NCI-H226 (cell line): ENCODE measurements at regions not wholly inside any gene's neighbourhood (a gene's known extent, or its start where the extent isn't known, plus 50 kb on each side); places are given as distances from the start of the nearest gene placed in this dataset.

ENCODE experiments used
- DNase-seq: peaks from one replicate; pipeline ENCODE4 v3.0.0-alpha.2; 2015

- DNase-seq, result no peak
Measured at GRCh38 chr17:71316176-71316897, 804.5 kb upstream of the SOX9 start.

DNA sequence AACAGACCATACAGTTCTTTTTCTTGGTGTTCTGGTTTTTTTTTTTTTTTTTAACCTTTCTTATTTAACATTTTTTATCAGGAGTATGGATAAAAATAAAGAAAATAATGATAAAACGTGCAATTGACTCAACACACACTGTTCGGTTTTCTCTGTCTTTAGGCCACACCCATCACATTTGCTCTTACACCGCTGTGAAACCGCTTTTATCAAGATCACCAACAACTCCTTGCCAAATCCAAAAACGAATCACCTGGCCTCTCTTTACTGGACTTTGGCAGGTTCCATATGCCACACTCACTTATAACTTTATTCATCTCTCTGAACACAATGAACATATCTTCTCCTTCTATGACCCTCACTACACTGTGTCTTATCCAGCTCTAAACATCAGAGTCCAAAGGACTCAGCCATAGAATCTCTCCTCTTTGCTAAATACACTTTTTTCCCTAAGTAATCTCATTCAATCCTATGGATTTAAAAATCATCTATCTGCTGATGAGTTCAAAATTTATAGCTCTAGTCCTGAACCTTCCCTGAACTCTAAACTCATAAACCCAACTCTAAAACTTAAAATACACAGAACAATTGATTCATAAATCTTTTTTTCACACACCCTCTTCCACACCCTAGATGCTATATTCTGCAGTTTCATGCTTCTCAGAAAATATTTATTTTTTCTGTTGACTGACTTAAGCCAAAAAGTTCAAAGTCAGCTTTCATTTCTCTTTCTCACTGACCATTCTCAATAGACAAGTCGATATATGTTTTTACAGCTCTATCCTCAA, 800.6 kb upstream of the SOX9 start:
- DNase-seq, result no peak

DNA sequence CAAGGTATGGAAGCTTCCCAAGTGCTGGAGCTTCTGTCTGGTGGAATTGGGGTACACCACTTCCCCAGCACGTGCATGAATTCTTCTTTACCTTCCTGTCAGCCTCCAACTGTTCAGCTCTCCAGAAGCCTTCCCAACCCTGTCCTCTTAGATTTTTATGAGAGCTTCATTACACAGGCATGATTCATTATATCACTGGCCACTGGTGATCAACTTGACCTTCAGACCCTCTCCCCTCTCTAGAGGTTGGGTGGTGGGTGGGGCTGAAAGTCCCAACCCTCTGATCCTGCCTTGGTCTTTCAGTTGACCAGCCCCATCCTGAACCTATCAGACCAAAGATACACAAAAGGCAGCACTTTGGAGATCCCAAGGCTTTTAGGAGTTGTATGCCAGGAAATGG, 795.7 kb upstream of the SOX9 start:
- no peak for DNase-seq

GRCh38 chr17:71325886-71326285, 794.9 kb upstream of the SOX9 start:
- no peak for DNase-seq

- DNase-seq, result no peak
Measured at GRCh38 chr17:71327376-71328059, 793.3 kb upstream of the SOX9 start.

- no peak for DNase-seq
Measured at GRCh38 chr17:71329310-71330098, 791.3 kb upstream of the SOX9 start.

GRCh38 chr17:71330099-71330375, 790.8 kb upstream of the SOX9 start:
- DNase-seq, result no peak

DNA sequence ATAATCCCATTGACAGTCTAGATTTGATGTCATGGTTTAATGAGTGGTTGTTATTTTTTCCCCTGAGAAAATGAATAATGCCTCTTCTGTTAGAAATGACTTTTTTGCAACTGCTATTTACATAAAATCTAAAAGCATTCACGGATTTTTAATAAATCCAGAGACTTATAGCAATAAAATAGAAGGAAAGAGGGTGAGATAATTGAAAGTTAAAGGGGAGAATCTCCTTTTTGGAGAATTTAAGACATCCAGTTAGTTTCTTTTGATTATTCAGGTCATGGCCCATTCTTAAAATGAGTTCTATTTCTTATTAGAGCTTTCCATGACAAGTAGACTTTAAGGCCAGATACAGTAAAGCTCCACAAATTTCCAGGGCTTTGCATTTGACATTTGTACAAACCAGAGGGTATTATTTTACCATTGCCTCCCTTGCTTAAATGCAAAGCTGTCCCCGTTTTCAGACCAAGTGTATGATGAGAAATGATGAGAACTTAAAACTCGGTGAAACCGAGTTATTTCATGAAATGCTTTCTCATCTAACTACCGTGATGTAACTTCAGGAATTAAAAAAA, 789.0 kb upstream of the SOX9 start:
- DNase-seq, result no peak

- no peak for DNase-seq
Measured at GRCh38 chr17:71334048-71334751, 786.6 kb upstream of the SOX9 start.

- no peak for DNase-seq
Measured at GRCh38 chr17:71335212-71335611, 785.6 kb upstream of the SOX9 start.

DNA sequence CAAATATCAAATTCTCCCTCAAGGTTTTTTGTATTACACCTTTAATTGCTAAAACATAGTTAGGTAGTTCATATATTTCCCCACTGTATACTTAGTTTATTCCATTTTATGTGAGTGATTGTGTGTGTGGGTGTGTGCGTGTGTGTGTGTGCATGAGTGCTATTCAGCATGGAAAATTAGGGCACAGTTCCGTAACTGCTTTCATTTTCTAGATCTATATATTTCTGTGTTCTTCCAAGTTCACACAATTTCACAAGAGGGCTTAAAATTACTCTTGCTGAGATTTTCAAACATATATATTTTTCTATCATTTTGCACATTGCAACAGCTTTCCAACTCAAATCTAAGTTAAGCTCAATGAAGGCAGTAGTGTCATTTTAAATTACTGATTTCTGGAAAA, 782.9 kb upstream of the SOX9 start:
- DNase-seq, result no peak

GRCh38 chr17:71338396-71338795, 782.4 kb upstream of the SOX9 start:
- no peak for DNase-seq

DNA sequence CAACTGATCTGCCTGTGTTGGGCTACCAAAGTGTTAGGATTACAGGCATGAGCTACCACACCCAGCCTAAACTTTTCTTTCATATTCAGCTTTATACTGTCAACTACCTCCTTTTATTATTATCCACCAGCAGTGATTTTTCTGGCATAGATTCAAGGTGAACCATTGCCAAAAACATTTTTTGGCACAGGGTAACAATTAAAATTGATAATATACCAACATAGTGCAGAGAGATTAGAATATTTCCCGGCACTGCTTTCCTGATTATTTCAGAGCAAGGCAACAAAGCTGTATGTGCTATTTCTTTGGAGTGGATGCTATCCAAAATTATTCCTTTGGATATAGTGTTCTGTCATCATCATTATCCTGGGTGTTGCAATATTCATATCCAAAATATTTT, 781.6 kb upstream of the SOX9 start:
- DNase-seq, result no peak

- DNase-seq, result no peak
Measured at GRCh38 chr17:71342737-71343136, 778.1 kb upstream of the SOX9 start.

- DNase-seq, result peak; percentile 6
Measured at GRCh38 chr17:71349908-71350600, 770.8 kb upstream of the SOX9 start.

GRCh38 chr17:71360301-71360700, 760.5 kb upstream of the SOX9 start:
- DNase-seq, result no peak

DNA sequence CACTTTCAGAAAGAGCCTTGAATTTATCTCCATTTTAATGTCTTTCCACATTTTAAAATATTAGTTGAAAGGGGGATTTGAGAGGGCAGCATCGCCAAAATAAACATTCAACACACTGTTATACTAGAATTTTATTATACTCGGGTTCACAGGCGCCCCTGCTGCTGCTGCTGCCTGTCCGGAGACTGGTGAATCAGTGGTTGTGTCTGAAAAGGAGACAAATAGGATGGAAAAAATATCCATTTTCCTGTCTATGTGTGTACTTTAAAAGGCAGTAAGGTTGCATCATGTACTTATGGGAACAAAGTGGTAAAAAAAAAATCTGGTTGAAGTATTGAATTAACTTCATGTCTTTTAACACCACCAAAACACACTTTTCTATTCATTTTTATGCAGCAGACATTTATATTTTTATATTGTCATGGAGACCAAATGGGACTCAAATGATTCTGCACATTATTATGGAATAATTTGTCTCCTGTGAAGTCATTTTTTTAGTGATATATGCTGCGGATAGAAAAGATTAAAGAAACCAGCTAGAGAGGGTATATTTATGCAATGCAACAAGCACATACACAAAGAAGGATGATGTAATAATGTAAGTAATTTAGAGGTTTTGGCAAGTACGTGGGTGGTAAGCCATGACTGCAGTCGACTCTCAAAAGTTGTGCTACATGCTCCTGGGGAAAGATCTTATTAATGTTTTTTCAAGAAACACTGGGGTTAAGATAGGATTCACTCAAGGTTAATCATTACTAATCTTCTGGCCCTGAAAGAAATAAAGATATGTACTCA, 759.0 kb upstream of the SOX9 start:
- DNase-seq, result no peak

- no peak for DNase-seq
Measured at GRCh38 chr17:71363661-71364060, 757.2 kb upstream of the SOX9 start.

GRCh38 chr17:71371809-71372208, 749.0 kb upstream of the SOX9 start:
- no peak for DNase-seq

DNA sequence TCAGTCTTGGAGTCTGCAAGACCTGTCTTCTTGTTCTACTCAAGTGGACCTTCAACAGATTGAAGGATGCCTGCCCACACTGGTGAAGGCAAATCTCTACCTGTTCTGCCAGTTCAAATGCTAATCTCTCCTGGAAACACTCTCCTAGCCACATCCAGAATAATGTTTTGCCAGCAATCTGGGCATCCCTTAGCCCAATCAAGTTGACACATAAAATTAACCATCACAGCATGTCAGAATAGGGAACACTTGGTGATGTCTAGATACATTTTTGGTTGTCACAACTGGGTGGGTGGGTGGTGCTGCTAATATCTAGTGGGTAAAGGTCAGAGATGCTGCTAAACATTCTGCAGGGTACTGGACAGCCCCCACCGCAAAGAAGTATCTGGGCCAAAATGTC, 744.9 kb upstream of the SOX9 start:
- no peak for DNase-seq

DNA sequence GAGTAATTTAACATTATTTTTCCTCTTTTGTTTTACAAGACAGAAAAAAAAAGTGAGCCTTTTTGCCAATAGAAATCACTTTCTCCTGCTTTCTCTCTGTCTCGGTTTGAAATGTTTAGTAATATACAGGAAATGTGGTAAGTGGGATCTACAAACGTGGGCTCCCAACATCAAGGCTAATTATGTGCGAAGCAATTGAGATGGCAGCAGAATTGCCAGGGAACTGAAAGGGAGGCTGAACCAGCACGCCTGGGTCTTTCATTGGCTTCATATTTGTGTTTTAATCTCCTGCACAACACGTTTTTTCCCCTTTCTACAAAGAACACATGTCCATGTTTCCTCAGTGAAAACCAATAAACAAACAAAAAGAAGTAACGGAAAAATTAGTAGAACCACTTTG, 743.9 kb upstream of the SOX9 start:
- DNase-seq, result no peak
